Mesothelial cell of epicardium (in vitro differentiated cells): ENCODE measurements at regions not wholly inside any gene's neighbourhood (a gene's known extent, or its start where the extent isn't known, plus 50 kb on each side); places are given as distances from the start of the nearest gene placed in this dataset.

Source experiments
- DNase-seq, 2 experiments: peaks; one replicate each; pipeline ENCODE4 v3.0.0; 2021; ENCODE audit warnings: low spot score in 2 of 2; ENCODE audit not compliant: unreplicated experiment in 2 of 2
- H3K27ac Mint-ChIP-seq: 2 replicates; pipeline ENCODE4 v1.8.0; 2021; ENCODE audit warnings: mixed read lengths
- H3K27me3 Mint-ChIP-seq: 2 replicates; pipeline ENCODE4 v1.8.0; 2021; ENCODE audit warnings: low read depth, mixed read lengths
- H3K36me3 Mint-ChIP-seq: 2 replicates; pipeline ENCODE4 v1.8.0; 2021; ENCODE audit warnings: mixed read lengths
- H3K4me1 Mint-ChIP-seq: 2 replicates; pipeline ENCODE4 v1.8.0; 2021; ENCODE audit warnings: mixed read lengths
- H3K4me3 Mint-ChIP-seq: 2 replicates; pipeline ENCODE4 v1.8.0; 2021; ENCODE audit warnings: mild to moderate bottlenecking, moderate library complexity, mixed read lengths
- H3K9me3 Mint-ChIP-seq: 2 replicates; pipeline ENCODE4 v1.8.0; 2021; ENCODE audit warnings: mixed read lengths
- CTCF ChIP-seq: fragments of 200-600 bp; sonication (generic); IDR thresholded peaks from one replicate; pipeline ENCODE4 v1.5.0; 2021; ENCODE audit warnings: antibody characterized with exemption; ENCODE audit not compliant: unreplicated experiment

- Mint-ChIP-seq H3K27ac (no peak overlapping the region), H3K9me3 (no peaks in the 10 kb centered on the region), H3K27me3 (peaks cover 28% of the 10 kb centered on the region), H3K4me1 (peaks cover 26% of the 10 kb centered on the region), H3K36me3 (no peaks in the 10 kb centered on the region), H3K4me3 (no peak overlapping the region)
- TF ChIP-seq CTCF, result no peak
- no peak for DNase-seq
Observed at GRCh38 chr21:35699361-35699760, 361.0 kb downstream of the SETD4 start.

GRCh38 chr21:35697321-35697808 is 363.0 kb downstream of the SETD4 start:
- H3K4me1 Mint-ChIP-seq, result peaks cover 26% of the 10 kb centered on the region
- H3K9me3 Mint-ChIP-seq, result no peaks in the 10 kb centered on the region
- H3K27ac Mint-ChIP-seq, result peak overlapping the region; percentile 41
- TF ChIP-seq CTCF, result no peak
- peaks cover 15% of the 10 kb centered on the region for H3K27me3 Mint-ChIP-seq
- H3K36me3 Mint-ChIP-seq, result no peaks in the 10 kb centered on the region
- no peak overlapping the region for H3K4me3 Mint-ChIP-seq
- DNase-seq, result peak; percentile 32 to 61

GRCh38 chr21:35696644-35697043 is 363.7 kb downstream of the SETD4 start:
- Mint-ChIP-seq H3K27ac (no peak overlapping the region), H3K27me3 (peaks cover 22% of the 10 kb centered on the region), H3K9me3 (peaks cover 4% of the 10 kb centered on the region), H3K4me1 (peaks cover 26% of the 10 kb centered on the region), H3K4me3 (no peak overlapping the region), H3K36me3 (no peaks in the 10 kb centered on the region)
- no peak for TF ChIP-seq CTCF
- no peak for DNase-seq

GRCh38 chr21:35692311-35692710 is 368.0 kb downstream of the SETD4 start:
- DNase-seq, result no peak
- H3K4me1 Mint-ChIP-seq, result peaks cover 8% of the 10 kb centered on the region
- H3K27me3 Mint-ChIP-seq, result peaks cover 31% of the 10 kb centered on the region
- no peak for TF ChIP-seq CTCF
- H3K4me3 Mint-ChIP-seq, result no peak overlapping the region
- no peak overlapping the region for H3K27ac Mint-ChIP-seq
- H3K36me3 Mint-ChIP-seq, result no peaks in the 10 kb centered on the region
- peaks cover 7% of the 10 kb centered on the region for H3K9me3 Mint-ChIP-seq

- DNase-seq, result no peak
- TF ChIP-seq CTCF, result no peak
- Mint-ChIP-seq H3K4me3 (no peak overlapping the region), H3K27ac (no peak overlapping the region), H3K4me1 (peaks cover 4% of the 10 kb centered on the region), H3K9me3 (peaks cover 7% of the 10 kb centered on the region), H3K36me3 (no peaks in the 10 kb centered on the region), H3K27me3 (peaks cover 42% of the 10 kb centered on the region)
Observed at GRCh38 chr21:35690436-35690835, 369.9 kb downstream of the SETD4 start.

- no peak for DNase-seq
- Mint-ChIP-seq H3K36me3 (no peaks in the 10 kb centered on the region), H3K4me3 (no peak overlapping the region), H3K27me3 (peaks cover 37% of the 10 kb centered on the region), H3K27ac (no peak overlapping the region), H3K9me3 (no peaks in the 10 kb centered on the region), H3K4me1 (peaks cover 4% of the 10 kb centered on the region)
- no peak for TF ChIP-seq CTCF
Observed at GRCh38 chr21:35686156-35686555, 374.2 kb downstream of the SETD4 start.
